ENCODE measurements at regions not wholly inside any gene's neighbourhood (a gene's known extent, or its start where the extent isn't known, plus 50 kb on each side); places are given as distances from the start of the nearest gene placed in this dataset.

DNA sequence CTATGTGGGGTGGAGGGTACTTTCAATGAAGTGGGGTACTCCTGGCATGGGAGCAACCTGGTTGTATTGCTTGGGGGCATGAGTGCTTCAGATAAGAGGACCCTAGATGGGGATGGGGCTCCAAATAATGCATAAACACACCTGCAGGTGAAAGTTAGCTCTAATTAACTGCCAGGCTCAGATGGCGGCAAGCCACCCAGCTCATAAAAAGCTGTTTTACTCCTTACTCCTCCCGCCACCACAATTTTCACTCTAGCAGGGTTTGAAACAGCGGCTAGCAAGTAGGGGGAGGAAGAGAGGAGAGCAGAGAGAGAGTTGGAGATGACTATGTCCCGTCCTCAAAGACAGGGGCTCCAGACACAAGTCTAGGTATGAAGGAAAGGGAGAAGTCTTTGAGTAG is 117.7 kb upstream of the WSCD1 start:
- no peak for FAIRE-seq
- no peak overlapping the region for H3K4me3 ChIP-seq (ENCODE audit: insufficient read depth, low read depth, low read length)
- no peak overlapping the region for H3K27ac ChIP-seq (ENCODE audit: low read depth, low read length)
- no peak overlapping the region for H2AFZ ChIP-seq (ENCODE audit: low read depth, low read length)
- H3K36me3 Mint-ChIP-seq (ENCODE audit: low read depth, unreplicated experiment), result no peaks in the 10 kb centered on the region
- no peaks in the 10 kb centered on the region for H3K36me3 ChIP-seq (ENCODE audit: insufficient read depth, low read length)
- H3K9ac ChIP-seq (ENCODE audit: low read length), result no peak overlapping the region
- H3K9me3 Mint-ChIP-seq (ENCODE audit: unreplicated experiment), result peaks cover 8% of the 10 kb centered on the region
- H3K4me1 Mint-ChIP-seq (ENCODE audit: low read depth, unreplicated experiment), result no peaks in the 10 kb centered on the region
- no peak for TF ChIP-seq EZH2 (IDR thresholded peaks at IDR 0.05; ENCODE audit: insufficient read depth, low read length)
- TF ChIP-seq, protein P1, sequence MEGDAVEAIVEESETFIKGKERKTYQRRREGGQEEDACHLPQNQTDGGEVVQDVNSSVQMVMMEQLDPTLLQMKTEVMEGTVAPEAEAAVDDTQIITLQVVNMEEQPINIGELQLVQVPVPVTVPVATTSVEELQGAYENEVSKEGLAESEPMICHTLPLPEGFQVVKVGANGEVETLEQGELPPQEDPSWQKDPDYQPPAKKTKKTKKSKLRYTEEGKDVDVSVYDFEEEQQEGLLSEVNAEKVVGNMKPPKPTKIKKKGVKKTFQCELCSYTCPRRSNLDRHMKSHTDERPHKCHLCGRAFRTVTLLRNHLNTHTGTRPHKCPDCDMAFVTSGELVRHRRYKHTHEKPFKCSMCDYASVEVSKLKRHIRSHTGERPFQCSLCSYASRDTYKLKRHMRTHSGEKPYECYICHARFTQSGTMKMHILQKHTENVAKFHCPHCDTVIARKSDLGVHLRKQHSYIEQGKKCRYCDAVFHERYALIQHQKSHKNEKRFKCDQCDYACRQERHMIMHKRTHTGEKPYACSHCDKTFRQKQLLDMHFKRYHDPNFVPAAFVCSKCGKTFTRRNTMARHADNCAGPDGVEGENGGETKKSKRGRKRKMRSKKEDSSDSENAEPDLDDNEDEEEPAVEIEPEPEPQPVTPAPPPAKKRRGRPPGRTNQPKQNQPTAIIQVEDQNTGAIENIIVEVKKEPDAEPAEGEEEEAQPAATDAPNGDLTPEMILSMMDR (IDR thresholded peaks at IDR 0.05; ENCODE audit: insufficient read depth, low read depth, low read length), result no peak
- no peak for DNase-seq (ENCODE audit: low read depth)
- no peaks in the 10 kb centered on the region for H4K20me1 ChIP-seq (ENCODE audit: insufficient read depth, low read length)
- peaks cover 49% of the 10 kb centered on the region for H3K27me3 Mint-ChIP-seq (ENCODE audit: low read depth, unreplicated experiment)
- H3K79me2 ChIP-seq (ENCODE audit: insufficient read depth, low read length), result no peaks in the 10 kb centered on the region
- H3K9me3 ChIP-seq (ENCODE audit: insufficient read depth, low read depth, low read length), result no peaks in the 10 kb centered on the region
- H3K4me2 ChIP-seq (ENCODE audit: low read length), result no peak overlapping the region
- no peak overlapping the region for H3K27ac Mint-ChIP-seq (ENCODE audit: unreplicated experiment)
- peaks cover 14% of the 10 kb centered on the region for H3K27me3 ChIP-seq (ENCODE audit: insufficient read depth, low read length)
- no peak overlapping the region for H3K4me3 Mint-ChIP-seq (ENCODE audit: unreplicated experiment)
- no peaks in the 10 kb centered on the region for H3K4me1 ChIP-seq (ENCODE audit: insufficient read depth, low read length)

DNA sequence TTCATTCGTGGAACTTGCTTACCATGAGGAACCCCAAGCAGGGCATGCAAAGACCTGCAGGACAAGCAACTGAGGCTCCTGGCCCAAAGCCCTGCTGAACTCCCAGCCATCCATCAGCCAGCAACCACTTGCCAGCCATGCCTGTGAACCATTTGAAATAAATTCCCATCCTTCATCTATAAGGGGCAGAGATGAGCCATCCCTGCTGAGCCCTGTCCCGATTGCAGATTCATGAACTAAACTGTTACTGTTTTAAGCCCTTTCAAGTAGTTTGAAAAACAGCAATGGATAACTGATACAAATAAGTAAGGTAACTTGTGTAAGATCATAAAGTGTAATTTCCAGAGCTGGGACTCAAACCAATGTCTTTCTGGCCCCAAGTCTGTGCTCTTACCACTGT is 114.4 kb upstream of the WSCD1 start:
- H3K9ac ChIP-seq (ENCODE audit: low read length), result no peak overlapping the region
- TF ChIP-seq EZH2 (IDR thresholded peaks at IDR 0.05; ENCODE audit: insufficient read depth, low read length), result no peak
- TF ChIP-seq, protein P1 (IDR thresholded peaks at IDR 0.05; ENCODE audit: insufficient read depth, low read depth, low read length), result no peak

DNA sequence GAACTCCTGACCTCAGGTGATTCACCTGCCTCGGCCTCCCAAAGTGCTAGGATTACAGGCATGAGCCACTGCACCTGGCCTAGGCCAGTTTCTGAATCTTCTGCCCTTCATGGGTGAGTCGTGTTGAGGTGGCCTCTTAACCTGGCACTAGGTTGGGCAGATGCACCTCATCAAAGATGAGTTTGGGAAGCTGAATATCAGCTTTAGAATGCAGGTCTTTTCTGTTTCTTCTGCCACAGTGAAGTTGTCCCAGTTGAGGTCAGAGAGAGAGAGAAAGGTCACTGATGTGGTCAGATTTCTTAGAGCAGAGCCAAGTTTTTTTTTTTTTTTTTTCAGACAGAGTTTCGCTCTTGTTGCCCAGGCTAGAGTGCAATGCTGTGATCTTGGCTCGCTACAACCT is 111.3 kb upstream of the WSCD1 start:
- no peak overlapping the region for H3K4me3 ChIP-seq (ENCODE audit: insufficient read depth, low read depth, low read length)
- H3K4me2 ChIP-seq (ENCODE audit: low read length), result no peak overlapping the region
- H3K9ac ChIP-seq (ENCODE audit: low read length), result no peak overlapping the region
- H3K27me3 ChIP-seq (ENCODE audit: insufficient read depth, low read length), result no peaks in the 10 kb centered on the region
- DNase-seq (ENCODE audit: low read depth), result no peak
- no peaks in the 10 kb centered on the region for H3K79me2 ChIP-seq (ENCODE audit: insufficient read depth, low read length)
- no peaks in the 10 kb centered on the region for H4K20me1 ChIP-seq (ENCODE audit: insufficient read depth, low read length)
- Mint-ChIP-seq H3K27ac (ENCODE audit: unreplicated experiment) (no peak overlapping the region), H3K4me3 (ENCODE audit: unreplicated experiment) (no peak overlapping the region), H3K4me1 (ENCODE audit: low read depth, unreplicated experiment) (peaks cover 4% of the 10 kb centered on the region), H3K27me3 (ENCODE audit: low read depth, unreplicated experiment) (peaks cover 24% of the 10 kb centered on the region), H3K9me3 (ENCODE audit: unreplicated experiment) (peaks cover 11% of the 10 kb centered on the region), H3K36me3 (ENCODE audit: low read depth, unreplicated experiment) (no peaks in the 10 kb centered on the region)
- TF ChIP-seq, protein P1 (IDR thresholded peaks at IDR 0.05; ENCODE audit: insufficient read depth, low read depth, low read length), result no peak
- TF ChIP-seq EZH2 (IDR thresholded peaks at IDR 0.05; ENCODE audit: insufficient read depth, low read length), result no peak
- no peak overlapping the region for H3K27ac ChIP-seq (ENCODE audit: low read depth, low read length)
- no peaks in the 10 kb centered on the region for H3K36me3 ChIP-seq (ENCODE audit: insufficient read depth, low read length)
- H3K4me1 ChIP-seq (ENCODE audit: insufficient read depth, low read length), result no peaks in the 10 kb centered on the region
- H3K9me3 ChIP-seq (ENCODE audit: insufficient read depth, low read depth, low read length), result no peaks in the 10 kb centered on the region
- no peak overlapping the region for H2AFZ ChIP-seq (ENCODE audit: low read depth, low read length)
- FAIRE-seq, result no peak

More for the DNA sequence above, 114.4 kb upstream of the WSCD1 start:
- H3K36me3 Mint-ChIP-seq (ENCODE audit: low read depth, unreplicated experiment), result no peaks in the 10 kb centered on the region
- Histone ChIP-seq H3K27me3 (ENCODE audit: insufficient read depth, low read length) (peaks cover 9% of the 10 kb centered on the region), H3K4me2 (ENCODE audit: low read length) (no peak overlapping the region), H2AFZ (ENCODE audit: low read depth, low read length) (no peak overlapping the region), H3K4me1 (ENCODE audit: insufficient read depth, low read length) (no peaks in the 10 kb centered on the region), H3K79me2 (ENCODE audit: insufficient read depth, low read length) (no peaks in the 10 kb centered on the region), H3K4me3 (ENCODE audit: insufficient read depth, low read depth, low read length) (no peak overlapping the region), H4K20me1 (ENCODE audit: insufficient read depth, low read length) (no peaks in the 10 kb centered on the region), H3K9me3 (ENCODE audit: insufficient read depth, low read depth, low read length) (no peaks in the 10 kb centered on the region), H3K27ac (ENCODE audit: low read depth, low read length) (no peak overlapping the region), H3K36me3 (ENCODE audit: insufficient read depth, low read length) (no peaks in the 10 kb centered on the region)
- FAIRE-seq, result no peak
- H3K27me3 Mint-ChIP-seq (ENCODE audit: low read depth, unreplicated experiment), result peaks cover 29% of the 10 kb centered on the region
- H3K27ac Mint-ChIP-seq (ENCODE audit: unreplicated experiment), result no peak overlapping the region
- H3K9me3 Mint-ChIP-seq (ENCODE audit: unreplicated experiment), result peaks cover 7% of the 10 kb centered on the region
- H3K4me1 Mint-ChIP-seq (ENCODE audit: low read depth, unreplicated experiment), result peaks cover 4% of the 10 kb centered on the region
- H3K4me3 Mint-ChIP-seq (ENCODE audit: unreplicated experiment), result no peak overlapping the region
- no peak for DNase-seq (ENCODE audit: low read depth)
